ENCODE measurements at regions not wholly inside any gene's neighbourhood (a gene's known extent, or its start where the extent isn't known, plus 50 kb on each side); places are given as distances from the start of the nearest gene placed in this dataset.

DNA sequence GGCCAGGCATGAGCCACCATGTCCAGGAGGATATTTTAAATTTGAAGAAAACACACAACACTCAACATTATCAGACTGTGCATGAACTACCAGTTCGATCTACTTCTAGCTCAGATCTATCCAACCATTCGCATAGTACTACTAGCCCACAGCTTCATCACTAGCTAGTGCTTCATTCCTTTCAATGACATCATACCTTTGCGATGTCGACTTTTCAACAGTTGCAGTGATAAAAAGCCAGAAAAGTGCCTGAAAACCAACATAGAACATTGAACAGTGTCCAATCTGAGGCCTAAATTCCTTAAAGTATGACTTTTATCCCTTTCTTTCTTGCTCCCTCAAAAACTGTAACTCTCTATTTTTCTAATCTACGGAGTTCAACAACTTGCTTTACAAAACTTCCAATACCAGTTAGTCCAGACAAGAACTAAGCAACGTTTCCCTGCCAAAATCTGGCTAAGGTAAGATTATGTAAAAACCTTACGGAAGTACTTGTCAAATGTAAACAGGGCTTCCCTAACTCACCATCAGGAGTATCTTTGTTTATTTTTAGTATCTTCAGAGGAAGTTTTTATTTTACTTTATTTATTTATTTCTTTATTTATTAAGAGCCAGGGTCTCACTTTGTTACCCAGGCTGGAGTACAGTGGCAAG is 434.0 kb upstream of the JARID2 start:
- TF ChIP-seq ZNF121 (CRISPR knock-in tag; IDR thresholded peaks at IDR 0.05) (no peak), SP1 (CRISPR knock-in tag; conservative IDR thresholded peaks at IDR 0.05) (no peak), CREM (CRISPR knock-in tag; IDR thresholded peaks at IDR 0.05) (no peak)
- TF ChIP-seq, protein P1, sequence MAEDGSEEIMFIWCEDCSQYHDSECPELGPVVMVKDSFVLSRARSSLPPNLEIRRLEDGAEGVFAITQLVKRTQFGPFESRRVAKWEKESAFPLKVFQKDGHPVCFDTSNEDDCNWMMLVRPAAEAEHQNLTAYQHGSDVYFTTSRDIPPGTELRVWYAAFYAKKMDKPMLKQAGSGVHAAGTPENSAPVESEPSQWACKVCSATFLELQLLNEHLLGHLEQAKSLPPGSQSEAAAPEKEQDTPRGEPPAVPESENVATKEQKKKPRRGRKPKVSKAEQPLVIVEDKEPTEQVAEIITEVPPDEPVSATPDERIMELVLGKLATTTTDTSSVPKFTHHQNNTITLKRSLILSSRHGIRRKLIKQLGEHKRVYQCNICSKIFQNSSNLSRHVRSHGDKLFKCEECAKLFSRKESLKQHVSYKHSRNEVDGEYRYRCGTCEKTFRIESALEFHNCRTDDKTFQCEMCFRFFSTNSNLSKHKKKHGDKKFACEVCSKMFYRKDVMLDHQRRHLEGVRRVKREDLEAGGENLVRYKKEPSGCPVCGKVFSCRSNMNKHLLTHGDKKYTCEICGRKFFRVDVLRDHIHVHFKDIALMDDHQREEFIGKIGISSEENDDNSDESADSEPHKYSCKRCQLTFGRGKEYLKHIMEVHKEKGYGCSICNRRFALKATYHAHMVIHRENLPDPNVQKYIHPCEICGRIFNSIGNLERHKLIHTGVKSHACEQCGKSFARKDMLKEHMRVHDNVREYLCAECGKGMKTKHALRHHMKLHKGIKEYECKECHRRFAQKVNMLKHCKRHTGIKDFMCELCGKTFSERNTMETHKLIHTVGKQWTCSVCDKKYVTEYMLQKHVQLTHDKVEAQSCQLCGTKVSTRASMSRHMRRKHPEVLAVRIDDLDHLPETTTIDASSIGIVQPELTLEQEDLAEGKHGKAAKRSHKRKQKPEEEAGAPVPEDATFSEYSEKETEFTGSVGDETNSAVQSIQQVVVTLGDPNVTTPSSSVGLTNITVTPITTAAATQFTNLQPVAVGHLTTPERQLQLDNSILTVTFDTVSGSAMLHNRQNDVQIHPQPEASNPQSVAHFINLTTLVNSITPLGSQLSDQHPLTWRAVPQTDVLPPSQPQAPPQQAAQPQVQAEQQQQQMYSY (CRISPR knock-in tag; IDR thresholded peaks at IDR 0.05): no peak
- TF ChIP-seq, protein P2, sequence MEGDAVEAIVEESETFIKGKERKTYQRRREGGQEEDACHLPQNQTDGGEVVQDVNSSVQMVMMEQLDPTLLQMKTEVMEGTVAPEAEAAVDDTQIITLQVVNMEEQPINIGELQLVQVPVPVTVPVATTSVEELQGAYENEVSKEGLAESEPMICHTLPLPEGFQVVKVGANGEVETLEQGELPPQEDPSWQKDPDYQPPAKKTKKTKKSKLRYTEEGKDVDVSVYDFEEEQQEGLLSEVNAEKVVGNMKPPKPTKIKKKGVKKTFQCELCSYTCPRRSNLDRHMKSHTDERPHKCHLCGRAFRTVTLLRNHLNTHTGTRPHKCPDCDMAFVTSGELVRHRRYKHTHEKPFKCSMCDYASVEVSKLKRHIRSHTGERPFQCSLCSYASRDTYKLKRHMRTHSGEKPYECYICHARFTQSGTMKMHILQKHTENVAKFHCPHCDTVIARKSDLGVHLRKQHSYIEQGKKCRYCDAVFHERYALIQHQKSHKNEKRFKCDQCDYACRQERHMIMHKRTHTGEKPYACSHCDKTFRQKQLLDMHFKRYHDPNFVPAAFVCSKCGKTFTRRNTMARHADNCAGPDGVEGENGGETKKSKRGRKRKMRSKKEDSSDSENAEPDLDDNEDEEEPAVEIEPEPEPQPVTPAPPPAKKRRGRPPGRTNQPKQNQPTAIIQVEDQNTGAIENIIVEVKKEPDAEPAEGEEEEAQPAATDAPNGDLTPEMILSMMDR (IDR thresholded peaks at IDR 0.05): no peak
